ENCODE measurements at regions not wholly inside any gene's neighbourhood (a gene's known extent, or its start where the extent isn't known, plus 50 kb on each side); places are given as distances from the start of the nearest gene placed in this dataset.
"Not testable (repeated sequence)": the region's sequence is repeated elsewhere in the genome, so short reads cannot be mapped to it uniquely, and the experiment has no call there.

DNA sequence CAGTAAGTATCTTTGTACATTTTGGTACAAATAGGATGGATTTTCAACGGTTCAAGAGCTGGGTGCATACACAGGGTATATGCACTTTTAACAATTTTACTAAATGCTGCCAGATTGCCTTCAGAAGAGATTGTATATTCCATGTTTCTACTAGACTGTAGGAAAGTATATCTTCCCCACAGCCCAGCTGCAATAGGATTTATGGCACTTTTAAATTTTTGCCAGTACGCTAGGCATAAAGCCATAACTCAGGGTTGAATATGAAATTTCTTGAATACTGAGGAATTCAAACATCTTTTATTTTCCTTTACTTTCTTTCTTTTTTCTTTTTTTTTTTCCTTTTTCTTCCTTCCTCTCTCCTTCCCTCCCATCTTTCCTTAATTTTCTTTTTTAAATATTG lies 78.7 kb upstream of the SULF2 start:
- no peak for DNase-seq (ENCODE audit: low read depth)

DNA sequence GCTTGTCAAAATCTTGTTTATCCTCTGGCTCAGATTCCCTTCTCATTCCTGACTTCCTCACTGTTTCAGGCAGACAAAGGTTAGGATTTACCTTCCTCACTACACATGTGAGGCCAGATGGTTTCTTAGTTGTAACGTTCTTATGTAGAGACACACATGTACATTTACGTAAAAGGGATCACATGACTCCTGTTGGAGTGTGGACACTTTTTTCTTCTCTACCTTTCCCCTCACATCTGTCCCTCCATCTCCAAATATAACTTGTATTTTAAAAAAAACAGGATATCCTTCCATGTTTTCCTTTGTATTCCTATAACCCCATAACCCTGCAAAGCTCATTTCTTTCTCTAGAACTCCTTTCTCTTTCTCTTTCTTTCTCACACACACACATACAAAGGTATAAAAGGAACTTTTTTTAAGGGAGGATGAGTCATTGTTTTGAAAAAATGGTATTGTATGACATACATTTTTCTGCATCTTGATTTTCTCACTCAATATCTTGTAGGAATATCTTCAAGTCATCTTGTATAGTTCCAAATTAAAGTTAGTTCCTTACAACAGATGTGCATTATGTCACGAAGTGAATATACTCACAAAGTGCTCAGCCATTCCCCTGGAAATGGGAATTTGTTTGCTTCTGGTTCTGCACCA lies 78.2 kb upstream of the SULF2 start:
- no peak for DNase-seq (ENCODE audit: low read depth)

DNA sequence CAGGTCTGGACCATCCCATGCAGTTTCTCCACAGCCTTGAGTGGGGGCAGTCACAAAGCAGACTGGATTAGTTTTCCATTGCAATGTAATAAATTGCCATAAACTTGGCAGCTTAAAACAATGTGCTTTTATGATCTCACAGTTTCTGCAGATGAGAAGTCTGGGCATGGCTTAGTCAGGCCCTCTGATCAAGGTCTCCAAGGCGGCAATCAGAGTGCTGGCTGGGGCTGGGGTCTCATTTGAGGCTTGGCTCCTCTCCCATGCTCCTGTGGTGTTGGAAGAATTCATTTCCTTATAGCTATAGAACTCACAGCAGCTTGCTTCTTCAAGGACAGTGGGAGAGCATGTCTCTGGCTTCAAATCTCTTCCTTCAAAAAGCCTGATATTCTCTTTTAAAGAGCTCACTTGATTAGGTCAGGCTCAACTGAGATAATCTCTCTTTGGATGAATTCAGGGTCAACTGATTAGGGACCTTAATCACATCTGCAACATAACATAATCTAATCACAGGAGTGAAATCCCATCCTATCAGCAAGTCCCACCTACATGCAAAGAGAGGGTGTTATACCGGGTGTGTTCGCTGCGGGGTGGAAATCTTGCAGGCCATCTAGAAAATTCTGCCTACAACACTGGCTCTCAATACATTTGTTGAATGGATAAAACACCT lies 77.4 kb upstream of the SULF2 start:
- no peak for DNase-seq (ENCODE audit: low read depth)

DNA sequence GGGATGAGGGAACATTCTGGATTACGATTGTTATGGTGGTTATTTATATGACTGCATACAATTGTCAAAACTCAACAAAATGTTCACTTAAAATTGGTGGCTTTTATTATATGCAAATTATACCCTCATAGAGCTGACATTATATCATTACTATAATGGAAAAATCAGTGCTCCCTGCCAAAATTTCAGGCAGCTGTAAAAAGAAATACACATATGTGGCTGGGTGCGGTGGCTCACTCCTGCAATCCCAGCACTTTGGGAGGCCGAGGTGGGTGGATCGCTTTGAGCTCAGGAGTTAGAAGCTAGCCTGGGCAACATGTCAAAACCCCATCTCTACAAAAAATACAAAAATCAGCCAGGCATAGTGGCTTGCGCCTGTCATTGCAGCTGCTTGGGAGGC lies 75.8 kb upstream of the SULF2 start:
- DNase-seq (ENCODE audit: low read depth): no peak

DNA sequence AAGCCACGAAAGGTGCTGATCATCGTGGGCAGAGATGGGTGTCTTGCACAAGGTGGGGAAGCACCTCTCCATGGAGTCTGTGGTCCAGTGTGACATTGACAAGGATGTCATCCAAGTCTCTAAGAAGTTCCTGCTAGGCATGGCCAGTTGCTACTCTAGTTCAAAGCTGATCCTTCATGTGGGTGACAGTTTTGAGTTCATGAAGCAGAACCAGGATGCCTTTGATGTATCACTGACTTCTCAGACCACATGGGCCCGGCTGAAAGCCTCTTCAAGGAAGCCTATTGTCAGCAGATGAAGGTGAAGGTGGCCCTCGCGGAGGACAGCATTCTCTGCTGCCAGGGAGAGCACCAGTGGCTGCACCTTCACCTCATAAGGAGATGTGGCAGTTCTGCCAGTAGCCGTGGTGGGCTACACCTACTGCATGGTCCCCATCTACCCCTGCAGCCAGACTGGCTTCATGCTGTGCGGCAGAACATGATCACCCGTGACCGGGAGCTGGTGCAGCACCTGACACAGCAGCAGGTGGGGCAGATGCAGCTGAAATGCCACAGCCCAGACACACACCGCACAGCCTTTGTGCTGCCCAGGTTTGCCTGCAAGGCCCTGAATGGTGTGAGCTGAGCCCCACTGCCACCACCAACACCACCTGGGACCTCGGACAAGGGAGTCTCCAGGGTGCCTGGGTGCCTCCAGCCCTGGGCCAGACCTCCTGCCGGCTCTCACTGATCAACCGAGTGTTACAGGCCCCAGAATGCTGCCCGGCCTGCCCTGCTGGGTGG lies 75.0 kb upstream of the SULF2 start:
- DNase-seq (ENCODE audit: low read depth): no peak

DNA sequence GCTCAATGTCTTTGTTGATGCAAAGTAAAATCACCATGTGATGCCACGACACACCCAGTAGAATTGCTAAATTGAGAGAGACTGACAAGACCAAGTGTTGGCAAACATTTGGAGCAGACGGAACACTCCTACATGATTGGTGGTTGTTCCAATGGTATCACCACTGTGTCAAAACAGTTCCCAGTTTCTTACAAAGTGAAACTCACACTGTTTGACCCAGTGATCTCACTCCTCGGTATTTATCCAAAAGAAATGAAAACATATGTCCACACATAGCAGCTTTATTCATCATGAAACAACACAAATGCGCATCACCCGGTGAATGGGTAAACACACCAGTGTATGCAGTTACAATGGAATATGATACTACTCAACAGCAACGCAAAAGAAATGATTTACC lies 74.0 kb upstream of the SULF2 start:
- peak; percentile 33 for DNase-seq (ENCODE audit: low read depth)

DNA sequence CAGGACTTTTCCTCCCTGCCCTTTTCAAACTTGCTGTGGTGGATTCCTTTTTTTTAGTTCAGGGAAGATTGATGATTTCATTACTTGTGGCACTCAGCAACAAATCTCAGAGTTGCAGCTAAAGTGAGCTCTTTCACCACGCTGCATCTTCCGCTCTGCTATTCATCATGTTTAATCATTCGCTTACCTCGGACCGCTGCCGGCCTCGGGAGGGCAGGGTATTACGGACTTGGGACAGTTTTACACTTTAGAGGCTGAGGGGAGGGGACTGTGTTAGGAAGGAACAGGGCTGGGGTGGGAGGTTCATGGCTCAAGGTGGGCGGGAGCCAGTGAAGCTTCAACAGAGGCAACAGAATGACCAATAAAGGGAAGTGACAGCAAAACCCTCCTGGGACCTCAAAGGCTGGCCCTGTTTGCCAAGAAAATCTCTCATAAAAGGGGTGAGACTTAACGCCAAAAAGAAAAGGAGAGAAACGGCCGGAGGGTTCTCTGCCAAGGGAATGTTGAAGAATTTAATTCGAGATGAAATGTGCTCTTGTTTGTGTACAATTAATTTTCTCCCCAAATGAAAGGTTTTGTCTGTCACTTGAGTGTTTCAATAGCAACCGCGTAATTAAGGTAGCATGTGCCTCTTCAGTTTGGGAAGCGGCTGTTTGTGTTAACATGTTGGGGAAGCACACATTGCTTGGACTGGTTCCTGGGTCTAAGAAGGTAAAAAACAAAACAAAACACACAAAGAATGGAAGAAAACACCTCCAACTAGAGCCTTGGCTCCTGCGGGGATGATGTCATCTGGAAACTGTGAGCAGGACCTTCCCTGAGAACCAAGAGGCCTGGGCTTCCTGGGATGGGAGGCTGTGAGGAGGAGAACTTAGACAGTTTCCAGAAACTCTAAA lies 72.5 kb upstream of the SULF2 start:
- peak; percentile 30 for DNase-seq (ENCODE audit: low read depth)

DNA sequence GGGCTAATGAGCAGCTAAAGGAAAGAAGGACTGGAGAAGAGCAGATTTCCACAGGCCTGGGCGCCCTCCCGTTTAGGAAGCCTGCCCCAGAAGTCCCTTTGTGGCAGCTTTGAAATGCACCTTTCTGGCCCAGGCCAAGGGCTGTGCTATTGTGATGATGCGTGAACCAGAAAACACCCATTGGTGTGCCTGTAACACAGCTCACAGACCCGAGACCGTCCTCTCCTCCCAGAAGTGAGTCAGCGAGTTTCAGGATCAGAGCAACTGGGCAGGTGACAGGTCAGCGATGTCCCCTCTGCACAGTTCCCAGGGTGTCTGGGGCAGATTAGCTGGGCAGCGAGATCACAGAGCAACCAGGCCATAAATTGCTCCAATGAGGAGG lies 71.9 kb upstream of the SULF2 start:
- DNase-seq (ENCODE audit: low read depth): no peak

DNA sequence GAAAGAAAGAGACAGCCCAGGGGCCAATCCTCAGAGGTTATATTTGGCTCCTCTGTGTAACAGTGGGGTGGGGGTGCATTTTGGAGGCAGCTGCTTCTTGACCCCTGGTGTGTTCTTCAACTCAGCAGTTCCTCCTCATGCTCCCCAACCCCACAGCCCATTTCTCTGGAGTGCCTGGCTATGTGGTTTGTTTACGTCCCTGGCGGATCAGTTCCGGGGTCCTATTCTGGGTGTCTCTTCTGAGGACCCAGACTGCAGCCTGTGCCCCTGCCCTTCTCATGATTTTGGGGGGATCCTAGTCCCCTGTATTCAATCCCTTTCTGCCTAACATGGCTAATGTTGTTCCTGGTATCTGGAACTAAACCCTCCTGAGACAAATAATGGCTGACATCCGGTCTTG lies 70.5 kb upstream of the SULF2 start:
- no peak for DNase-seq (ENCODE audit: low read depth)

DNA sequence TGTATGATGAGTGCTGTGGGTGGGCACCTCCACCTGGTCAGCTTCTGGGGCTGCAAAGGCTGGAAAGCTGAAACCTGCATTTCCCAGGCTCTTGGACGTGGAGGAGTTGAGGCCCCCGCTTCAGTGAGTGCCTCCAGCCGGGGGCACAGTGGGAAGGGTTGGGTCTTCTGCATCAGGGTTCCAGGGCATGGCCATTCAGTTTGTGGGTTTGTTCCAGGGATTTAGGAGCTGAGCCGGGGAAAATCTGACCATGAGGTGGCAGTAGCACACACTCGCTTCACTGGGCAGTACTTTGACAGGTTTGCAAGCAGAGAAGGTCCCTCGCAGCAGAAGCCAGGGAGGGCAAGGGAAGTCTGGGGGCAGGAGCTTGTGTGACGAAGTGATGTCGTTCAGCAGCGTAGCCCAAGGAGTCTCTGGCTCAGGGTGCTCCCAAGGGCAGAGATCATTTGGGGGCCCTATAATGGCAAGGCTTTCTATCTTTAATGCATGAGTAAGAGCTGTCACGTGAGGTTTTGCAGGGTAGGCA lies 69.5 kb upstream of the SULF2 start:
- peak; percentile 65 for DNase-seq (ENCODE audit: low read depth)

DNA sequence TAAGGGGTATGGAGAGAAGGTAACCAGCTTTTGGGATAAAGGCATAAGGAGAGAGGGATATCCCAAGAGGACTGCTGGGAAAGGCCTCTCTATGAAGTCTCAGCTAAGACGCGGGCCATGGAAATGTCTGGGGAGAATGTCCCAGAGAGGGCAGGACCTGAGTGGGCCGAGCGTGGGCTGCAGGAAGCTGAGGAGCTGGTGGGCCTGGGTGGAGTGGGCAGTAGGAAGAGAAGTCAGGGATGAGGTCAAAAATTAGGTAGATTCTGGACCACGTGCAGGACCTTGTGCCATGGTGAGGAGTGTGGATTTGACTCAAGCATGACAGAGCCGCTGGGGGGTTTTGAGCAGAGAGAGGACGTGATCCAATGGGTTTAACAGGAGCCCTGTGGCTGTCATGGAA lies 66.5 kb upstream of the SULF2 start:
- DNase-seq (ENCODE audit: low read depth): no peak

DNA sequence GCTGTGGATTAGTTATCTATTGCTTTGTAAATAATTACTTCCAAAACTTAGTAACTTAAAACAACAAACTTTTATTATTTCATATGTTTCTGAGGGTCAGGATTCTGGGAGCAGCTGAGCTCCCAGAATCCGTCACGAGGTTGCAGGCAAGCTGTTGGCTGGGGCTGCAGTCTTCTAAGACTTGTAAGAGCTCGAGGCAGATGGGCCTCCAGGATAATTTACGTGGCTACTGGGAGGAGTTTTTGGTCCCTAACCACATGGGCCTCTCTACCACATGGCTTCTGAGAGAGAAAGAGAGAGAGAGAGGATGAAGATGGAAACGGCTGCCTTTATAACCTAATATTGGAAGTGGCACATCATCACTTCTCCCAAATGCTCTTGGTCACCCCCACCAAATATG lies 64.9 kb upstream of the SULF2 start:
- no peak for DNase-seq (ENCODE audit: low read depth)

DNA sequence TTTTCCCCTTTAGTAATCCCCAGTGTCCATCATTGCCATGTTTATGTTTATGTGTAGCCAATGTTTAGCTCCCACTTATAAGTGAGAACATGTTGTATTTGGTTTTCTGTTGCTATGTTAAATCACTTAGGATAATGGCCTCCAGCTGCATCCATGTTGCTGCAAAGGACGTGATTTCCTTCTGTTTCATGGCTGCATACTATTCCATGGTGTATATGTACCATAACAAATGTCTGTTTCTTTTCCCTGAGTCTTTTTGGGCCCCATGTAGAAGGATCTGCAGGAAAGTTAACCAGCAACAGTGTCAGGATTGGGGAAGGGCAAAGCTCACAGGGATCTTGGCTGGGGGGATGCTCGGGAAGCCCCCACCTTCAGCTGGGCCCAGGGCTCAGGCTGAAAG lies 64.3 kb upstream of the SULF2 start:
- DNase-seq (ENCODE audit: low read depth): no peak

DNA sequence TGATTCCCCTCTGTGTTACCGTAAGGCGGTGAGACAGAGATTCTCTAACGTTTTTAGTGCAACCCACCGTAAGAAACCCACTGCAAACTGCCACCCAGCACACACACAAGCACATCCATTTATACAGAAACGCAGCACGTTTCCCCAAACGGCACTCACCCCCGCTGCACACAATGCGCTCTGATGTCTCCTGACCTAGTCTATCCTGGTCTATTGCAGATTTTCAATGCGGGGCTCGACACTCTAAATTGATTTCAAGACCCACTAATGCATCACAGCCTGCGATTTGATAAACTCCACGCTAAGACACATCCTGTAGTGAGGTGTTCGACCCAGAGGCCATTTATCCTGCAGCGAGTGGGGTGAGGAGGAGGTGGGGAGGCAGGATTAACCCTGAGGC lies 63.7 kb upstream of the SULF2 start:
- no peak for DNase-seq (ENCODE audit: low read depth)

DNA sequence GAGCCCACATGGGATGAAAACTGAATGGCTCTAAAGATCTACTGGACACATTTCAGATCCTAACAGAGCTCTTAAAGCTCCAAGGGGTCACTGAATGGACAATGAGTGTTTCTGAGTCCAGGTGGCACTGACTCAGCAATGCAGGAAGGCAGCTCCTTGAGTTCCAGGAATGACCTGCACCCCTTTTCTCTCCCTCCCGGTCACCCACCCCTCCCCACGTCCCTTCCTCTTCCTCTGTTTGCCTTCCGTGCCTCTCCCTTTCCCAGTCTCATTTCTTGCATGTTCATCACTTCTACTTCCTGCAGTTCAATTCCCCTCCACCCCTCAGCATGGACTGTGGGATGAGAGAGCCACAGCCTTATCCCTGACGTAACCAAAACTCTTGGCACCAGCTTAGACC lies 63.3 kb upstream of the SULF2 start:
- not testable (repeated sequence) for DNase-seq (ENCODE audit: low read depth)

DNA sequence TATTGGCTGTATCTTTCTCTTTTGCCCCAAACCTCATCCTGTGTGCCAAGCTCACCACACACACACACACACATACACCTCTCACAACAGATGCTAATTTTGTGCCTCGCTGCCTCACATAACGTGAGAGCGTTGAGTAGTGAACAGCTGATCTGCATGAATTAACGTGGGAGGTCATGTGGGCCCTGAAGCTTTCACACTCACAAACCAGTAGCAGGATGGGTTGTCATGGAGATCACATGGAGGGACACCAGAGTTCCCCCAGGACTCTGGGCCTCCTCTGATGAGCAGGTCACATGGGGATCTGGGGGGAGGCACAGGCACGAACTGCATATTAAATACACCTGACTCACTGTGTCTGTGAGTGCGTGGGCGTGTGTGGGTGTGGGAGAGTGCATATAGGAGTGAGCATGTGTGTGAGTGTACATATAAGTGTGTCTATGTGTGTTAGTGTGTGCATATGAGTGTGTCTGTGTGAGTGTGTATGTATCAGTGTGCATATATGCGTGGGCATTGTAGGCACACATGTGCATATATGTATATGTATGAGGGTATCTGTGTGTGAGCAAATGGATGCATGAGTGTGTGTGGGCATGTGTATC lies 62.7 kb upstream of the SULF2 start:
- DNase-seq (ENCODE audit: low read depth): no peak

DNA sequence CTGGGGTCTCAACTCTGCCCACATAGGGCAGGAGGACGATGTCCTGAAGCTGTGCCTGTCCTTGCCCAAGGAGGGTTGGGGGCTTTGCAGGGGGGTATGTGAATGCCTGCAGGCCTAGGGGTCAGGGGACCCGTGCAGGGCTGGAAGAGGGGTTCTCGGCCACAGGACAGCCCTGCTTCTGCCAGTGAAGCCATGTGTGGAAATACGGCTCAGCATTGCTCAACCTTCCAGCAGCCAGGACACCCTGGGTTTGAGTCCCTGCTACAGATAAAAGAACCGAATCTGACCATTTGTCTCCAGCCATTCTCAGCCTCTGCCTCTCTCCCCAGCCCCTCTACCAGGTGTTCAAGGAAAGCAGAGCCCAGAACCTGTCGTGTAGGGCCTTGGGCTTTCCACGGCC lies 61.9 kb upstream of the SULF2 start:
- not testable (repeated sequence) for DNase-seq (ENCODE audit: low read depth)

DNA sequence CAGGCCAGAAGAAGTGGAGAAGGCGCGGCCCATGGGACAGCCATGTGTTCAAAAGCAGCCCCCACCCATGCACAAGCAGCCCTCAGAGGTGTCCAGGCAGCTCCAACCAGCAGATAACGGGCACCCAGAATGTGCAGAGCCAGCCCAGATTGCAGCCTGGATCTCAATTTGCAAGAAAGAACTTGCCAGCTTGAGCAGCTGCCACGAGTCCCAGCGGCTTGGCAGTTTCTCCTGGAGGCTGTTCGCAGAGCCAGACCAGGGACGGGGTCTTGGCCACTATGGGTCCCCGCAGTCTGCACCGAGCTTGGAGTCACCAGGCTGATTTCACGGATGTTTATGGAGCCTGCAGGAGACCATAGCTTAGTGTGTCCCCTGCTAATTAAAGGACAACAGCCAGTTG lies 61.4 kb upstream of the SULF2 start:
- not testable (repeated sequence) for DNase-seq (ENCODE audit: low read depth)

DNA sequence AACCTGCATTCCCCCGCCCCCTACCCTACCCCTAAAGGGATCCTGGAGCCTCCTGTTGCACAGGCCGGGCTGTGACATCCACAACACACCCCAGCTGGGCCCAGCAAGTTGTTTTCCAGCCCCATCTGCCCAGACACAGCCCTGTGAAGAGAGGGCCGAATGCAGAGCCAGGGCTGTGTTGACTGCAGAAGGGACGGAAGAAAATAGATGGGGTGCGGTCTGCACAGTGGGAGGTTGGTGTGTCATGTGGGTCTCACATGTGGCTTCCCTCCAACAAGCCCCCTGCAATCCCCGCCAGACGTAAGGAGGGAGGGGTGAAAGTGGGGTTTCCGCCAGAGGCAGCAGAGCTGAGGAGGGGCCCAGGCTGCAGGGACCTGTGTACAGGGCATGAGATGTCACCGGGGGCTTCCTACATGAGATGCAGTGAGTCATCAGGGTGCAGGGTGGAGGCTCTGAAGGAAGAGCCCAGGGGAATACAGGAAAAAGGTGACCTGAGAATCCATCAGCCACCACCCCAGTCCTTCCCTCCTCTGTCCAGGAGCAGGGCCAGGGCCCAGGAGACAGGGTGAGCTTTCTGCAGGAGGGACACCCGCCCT lies 60.2 kb upstream of the SULF2 start:
- not testable (repeated sequence) for DNase-seq (ENCODE audit: low read depth)

DNA sequence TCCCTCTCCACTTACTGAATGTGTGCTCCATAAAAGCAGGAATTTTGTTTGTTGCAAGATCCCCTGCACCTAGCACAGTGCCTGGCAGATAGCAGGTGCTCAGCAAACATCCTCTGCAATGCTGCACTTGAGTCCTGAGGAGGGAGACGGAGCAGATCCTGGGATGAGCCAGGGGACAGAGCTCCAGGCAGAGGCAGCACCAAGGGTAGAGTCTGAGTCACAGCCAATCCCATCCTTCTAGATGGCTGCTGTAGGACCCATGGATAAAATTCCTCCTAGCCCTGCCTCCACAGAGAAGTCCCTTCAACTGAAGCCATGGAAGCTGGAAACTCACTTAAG lies 59.3 kb upstream of the SULF2 start:
- DNase-seq (ENCODE audit: low read depth): not testable (repeated sequence)

DNA sequence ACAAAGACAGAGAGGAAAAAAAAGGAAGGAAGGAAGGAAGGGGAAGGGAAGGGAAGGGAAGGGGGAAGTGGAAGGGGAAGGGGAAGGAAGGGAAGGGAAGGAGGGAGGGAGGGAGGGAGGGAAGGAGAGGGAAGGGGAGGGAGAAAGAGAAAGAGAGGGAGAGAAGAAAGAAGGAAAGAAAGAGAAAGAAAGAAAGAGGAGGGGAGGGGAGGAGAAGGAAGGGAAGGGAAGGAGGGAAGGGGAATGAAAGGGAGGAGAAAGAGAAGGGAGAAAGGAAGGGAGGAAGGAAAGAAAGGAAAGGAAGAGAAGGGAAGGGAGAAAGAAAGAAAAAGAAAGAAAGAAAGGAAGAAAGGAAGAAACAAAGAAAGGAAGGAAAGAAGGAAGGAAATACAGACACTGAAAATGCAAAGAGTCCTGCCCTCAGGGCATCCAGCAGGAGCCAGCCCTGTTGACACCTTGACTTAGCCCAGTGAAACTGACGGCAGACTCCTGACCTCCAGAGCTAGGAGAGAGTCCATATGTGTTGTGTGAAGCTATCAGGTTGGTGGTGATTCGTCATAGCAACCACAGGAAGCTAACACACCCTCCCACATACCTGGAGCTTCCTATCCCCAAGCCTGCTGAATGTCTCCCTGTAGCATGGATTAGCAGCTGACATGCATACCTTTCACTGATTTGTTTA lies 58.7 kb upstream of the SULF2 start:
- DNase-seq (ENCODE audit: low read depth): no peak
